ENCODE measurements at regions not wholly inside any gene's neighbourhood (a gene's known extent, or its start where the extent isn't known, plus 50 kb on each side); places are given as distances from the start of the nearest gene placed in this dataset.

- ChIA-PET RAD21 (ENCODE audit: unreplicated experiment) (no interaction called here), CTCF (no interaction called here), POLR2A (interaction anchor here (0.6 kb wide), 1 partner anchor 198 kb away, joined by 8 read pairs; no protein-coding TSS in a partner anchor), SMC1A (ENCODE audit: uncharacterized antibody, unreplicated experiment) (no interaction called here)
- in situ Hi-C loops (cut with MboI) (no loop called here), intact Hi-C loops (cut with micrococcal nuclease; ENCODE audit: unreplicated experiment) (no loop called here)
- Histone ChIP-seq H3K4me2 (ENCODE audit: control insufficient read depth, insufficient read depth) (no peak overlapping the region), H3K27me3 (replicated peaks in 1 of 2; ENCODE audit: control insufficient read depth in 2 of 2, insufficient read depth in 2 of 2, low read length in 1 of 2) (no peaks in the 10 kb centered on the region), H3K36me3 (ENCODE audit: control insufficient read depth in 2 of 2, insufficient read depth in 2 of 2, low read length in 1 of 2) (no peaks in the 10 kb centered on the region), H3K9ac (ENCODE audit: control insufficient read depth, insufficient read depth, low read length) (no peak overlapping the region), H3K9me3 (replicated peaks; ENCODE audit: control insufficient read depth, insufficient read depth, low read length) (no peaks in the 10 kb centered on the region), H2AFZ (ENCODE audit: control insufficient read depth, low read depth, low read length) (no peak overlapping the region), H3K4me3 (no peak overlapping the region), H4K20me1 (ENCODE audit: control insufficient read depth, insufficient read depth) (no peaks in the 10 kb centered on the region), H3K79me2 (ENCODE audit: control insufficient read depth, insufficient read depth, low read length) (no peaks in the 10 kb centered on the region), H3K27ac (ENCODE audit: control insufficient read depth, insufficient read depth) (no peak overlapping the region), H3K4me1 (ENCODE audit: control insufficient read depth, insufficient read depth, low read length) (no peaks in the 10 kb centered on the region)
- FAIRE-seq (no peak), ATAC-seq (peak; percentile 49; the same call in 2 of the 3 replicates), DNase-seq (ENCODE audit: low read depth, low spot score) (no peak)
- 0% methylated on average over 1 of the region's 1 CpG for WGBS (ENCODE audit: insufficient coverage, insufficient replicate concordance, low lambda C conversion rate, missing lambda C conversion rate)
- BruUV-seq (replicated peaks) = no TSS peak
- no peak for TF ChIP-seq HDGF (IDR thresholded peaks at IDR 0.05)
- no peak for TF ChIP-seq WRNIP1 (IDR thresholded peaks at IDR 0.05; ENCODE audit: borderline replicate concordance, low read depth, low read length)
- TF ChIP-seq MEF2B (IDR thresholded peaks at IDR 0.05; ENCODE audit: partially characterized antibody, poor library complexity, severe bottlenecking) = no peak
- TF ChIP-seq, protein P1, sequence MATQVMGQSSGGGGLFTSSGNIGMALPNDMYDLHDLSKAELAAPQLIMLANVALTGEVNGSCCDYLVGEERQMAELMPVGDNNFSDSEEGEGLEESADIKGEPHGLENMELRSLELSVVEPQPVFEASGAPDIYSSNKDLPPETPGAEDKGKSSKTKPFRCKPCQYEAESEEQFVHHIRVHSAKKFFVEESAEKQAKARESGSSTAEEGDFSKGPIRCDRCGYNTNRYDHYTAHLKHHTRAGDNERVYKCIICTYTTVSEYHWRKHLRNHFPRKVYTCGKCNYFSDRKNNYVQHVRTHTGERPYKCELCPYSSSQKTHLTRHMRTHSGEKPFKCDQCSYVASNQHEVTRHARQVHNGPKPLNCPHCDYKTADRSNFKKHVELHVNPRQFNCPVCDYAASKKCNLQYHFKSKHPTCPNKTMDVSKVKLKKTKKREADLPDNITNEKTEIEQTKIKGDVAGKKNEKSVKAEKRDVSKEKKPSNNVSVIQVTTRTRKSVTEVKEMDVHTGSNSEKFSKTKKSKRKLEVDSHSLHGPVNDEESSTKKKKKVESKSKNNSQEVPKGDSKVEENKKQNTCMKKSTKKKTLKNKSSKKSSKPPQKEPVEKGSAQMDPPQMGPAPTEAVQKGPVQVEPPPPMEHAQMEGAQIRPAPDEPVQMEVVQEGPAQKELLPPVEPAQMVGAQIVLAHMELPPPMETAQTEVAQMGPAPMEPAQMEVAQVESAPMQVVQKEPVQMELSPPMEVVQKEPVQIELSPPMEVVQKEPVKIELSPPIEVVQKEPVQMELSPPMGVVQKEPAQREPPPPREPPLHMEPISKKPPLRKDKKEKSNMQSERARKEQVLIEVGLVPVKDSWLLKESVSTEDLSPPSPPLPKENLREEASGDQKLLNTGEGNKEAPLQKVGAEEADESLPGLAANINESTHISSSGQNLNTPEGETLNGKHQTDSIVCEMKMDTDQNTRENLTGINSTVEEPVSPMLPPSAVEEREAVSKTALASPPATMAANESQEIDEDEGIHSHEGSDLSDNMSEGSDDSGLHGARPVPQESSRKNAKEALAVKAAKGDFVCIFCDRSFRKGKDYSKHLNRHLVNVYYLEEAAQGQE (IDR thresholded peaks at IDR 0.05; ENCODE audit: low read depth, low read length) = no peak
- TF ChIP-seq, protein P2, sequence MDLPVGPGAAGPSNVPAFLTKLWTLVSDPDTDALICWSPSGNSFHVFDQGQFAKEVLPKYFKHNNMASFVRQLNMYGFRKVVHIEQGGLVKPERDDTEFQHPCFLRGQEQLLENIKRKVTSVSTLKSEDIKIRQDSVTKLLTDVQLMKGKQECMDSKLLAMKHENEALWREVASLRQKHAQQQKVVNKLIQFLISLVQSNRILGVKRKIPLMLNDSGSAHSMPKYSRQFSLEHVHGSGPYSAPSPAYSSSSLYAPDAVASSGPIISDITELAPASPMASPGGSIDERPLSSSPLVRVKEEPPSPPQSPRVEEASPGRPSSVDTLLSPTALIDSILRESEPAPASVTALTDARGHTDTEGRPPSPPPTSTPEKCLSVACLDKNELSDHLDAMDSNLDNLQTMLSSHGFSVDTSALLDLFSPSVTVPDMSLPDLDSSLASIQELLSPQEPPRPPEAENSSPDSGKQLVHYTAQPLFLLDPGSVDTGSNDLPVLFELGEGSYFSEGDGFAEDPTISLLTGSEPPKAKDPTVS (IDR thresholded peaks at IDR 0.05; ENCODE audit: low read depth, low read length) = no peak
- TF ChIP-seq NFIC (IDR thresholded peaks at IDR 0.05; ENCODE audit: low read depth, low read length) = no peak
- TF ChIP-seq MEF2A (IDR thresholded peaks at IDR 0.05; ENCODE audit: insufficient read depth, low read depth, low read length) = no peak
- no peak for TF ChIP-seq KAT2A (conservative IDR thresholded peaks at IDR 0.05; ENCODE audit: control insufficient read depth, low read depth, low read length)
- no peak for TF ChIP-seq SMC3 (IDR thresholded peaks at IDR 0.05; ENCODE audit: borderline replicate concordance, low read length)
- TF ChIP-seq ATF7 (IDR thresholded peaks at IDR 0.05; ENCODE audit: low read depth) = no peak
- TF ChIP-seq PAX8 (IDR thresholded peaks at IDR 0.05) = no peak
- TF ChIP-seq SMAD5 (IDR thresholded peaks at IDR 0.05; ENCODE audit: low read depth) = no peak
- TF ChIP-seq NFYB (IDR thresholded peaks at IDR 0.05; ENCODE audit: insufficient read depth, low read depth, low read length) = no peak
- TF ChIP-seq POU2F2 (IDR thresholded peaks at IDR 0.05; ENCODE audit: borderline replicate concordance, low read depth, low read length) = no peak
- no peak for TF ChIP-seq E4F1 (IDR thresholded peaks at IDR 0.05; ENCODE audit: borderline replicate concordance, partially characterized antibody)
- TF ChIP-seq ZNF274 (IDR thresholded peaks at IDR 0.05; ENCODE audit: insufficient read depth, insufficient read length) = no peak
Observed at GRCh38 chr6:92977018-92977417, 442.3 kb downstream of the EPHA7 start.

Measured in GM12878 (cell line).